ENCODE measurements at regions not wholly inside any gene's neighbourhood (a gene's known extent, or its start where the extent isn't known, plus 50 kb on each side); places are given as distances from the start of the nearest gene placed in this dataset.
A peak's percentile ranks its signal among the peaks of the same experiment; 100 is the strongest.

Small RNAs in the stretch of these regions (microRNA-seq; reads per million reads assigned to microRNA genes)
- gene MIR181A1 (ENCODE audit: unreplicated experiment), result 661 reads per million, percentile 76 among the genes with 10 or more reads in this experiment
- gene MIR181B1 (ENCODE audit: unreplicated experiment), result 15.3 reads per million, percentile 35 among the genes with 10 or more reads in this experiment
